ENCODE measurements at regions not wholly inside any gene's neighbourhood (a gene's known extent, or its start where the extent isn't known, plus 50 kb on each side); places are given as distances from the start of the nearest gene placed in this dataset.

DNA sequence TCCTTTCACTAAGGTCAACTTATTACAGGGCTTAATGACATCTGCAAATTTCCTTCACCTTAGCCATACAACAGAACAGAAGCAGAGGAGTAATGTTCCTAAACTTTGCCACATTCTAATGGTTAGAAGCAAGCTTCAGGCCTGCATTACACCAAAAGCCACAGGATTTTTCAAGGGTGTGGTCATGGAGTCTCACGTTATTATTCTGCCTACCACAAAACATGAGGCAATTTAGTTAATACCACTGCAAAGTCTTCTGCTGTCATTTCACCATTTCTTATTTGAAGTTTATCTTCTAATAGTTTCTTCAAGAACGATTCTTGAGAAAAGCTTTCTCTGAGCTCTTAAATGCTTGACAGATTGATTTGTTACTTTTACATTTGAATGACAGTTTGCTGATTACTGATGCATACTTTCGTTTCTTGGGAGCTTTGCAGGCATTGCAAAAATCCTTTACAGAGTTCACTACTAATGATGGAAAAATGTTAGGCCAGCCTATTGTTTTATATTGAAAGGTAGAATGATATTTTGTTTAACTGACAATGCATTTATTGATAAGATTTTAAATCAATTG lies 1257.1 kb downstream of the NSUN3 start:
- peak overlapping the region; percentile 57 for H3K27ac ChIP-seq (ENCODE audit: low read depth, low read length)
- H3K9me3 ChIP-seq (ENCODE audit: insufficient read depth, low read depth, low read length), result no peaks in the 10 kb centered on the region
- peak overlapping the region; percentile 100 for H3K27ac Mint-ChIP-seq (ENCODE audit: unreplicated experiment)
- H3K9ac ChIP-seq (ENCODE audit: low read length), result peak overlapping the region; percentile 5
- peak overlapping the region; percentile 12 for H3K4me2 ChIP-seq (ENCODE audit: low read length)
- H2AFZ ChIP-seq (ENCODE audit: low read depth, low read length), result peak overlapping the region; percentile 0
- H3K36me3 Mint-ChIP-seq (ENCODE audit: low read depth, unreplicated experiment), result no peaks in the 10 kb centered on the region
- peak; percentile 65 for FAIRE-seq
- peaks cover 16% of the 10 kb centered on the region for H3K4me1 Mint-ChIP-seq (ENCODE audit: low read depth, unreplicated experiment)
- TF ChIP-seq CTCF (IDR thresholded peaks at IDR 0.05; ENCODE audit: insufficient read depth, low read depth, low read length) (no peak), EZH2 (IDR thresholded peaks at IDR 0.05; ENCODE audit: insufficient read depth, low read length) (no peak)
- no peak overlapping the region for H3K4me3 ChIP-seq (ENCODE audit: insufficient read depth, low read depth, low read length)
- no peaks in the 10 kb centered on the region for H3K4me1 ChIP-seq (ENCODE audit: insufficient read depth, low read length)
- H4K20me1 ChIP-seq (ENCODE audit: insufficient read depth, low read length), result no peaks in the 10 kb centered on the region
- DNase-seq (ENCODE audit: low read depth), result peak; percentile 39
- no peaks in the 10 kb centered on the region for H3K27me3 Mint-ChIP-seq (ENCODE audit: low read depth, unreplicated experiment)
- no peaks in the 10 kb centered on the region for H3K36me3 ChIP-seq (ENCODE audit: insufficient read depth, low read length)
- H3K27me3 ChIP-seq (ENCODE audit: insufficient read depth, low read length), result no peaks in the 10 kb centered on the region
- no peaks in the 10 kb centered on the region for H3K79me2 ChIP-seq (ENCODE audit: insufficient read depth, low read length)
- H3K4me3 Mint-ChIP-seq (ENCODE audit: unreplicated experiment), result peak overlapping the region; percentile 34
- peaks cover 4% of the 10 kb centered on the region for H3K9me3 Mint-ChIP-seq (ENCODE audit: unreplicated experiment)

GRCh38 chr3:95327478-95327877 lies 1264.6 kb downstream of the NSUN3 start:
- Histone ChIP-seq H3K9ac (ENCODE audit: low read length) (no peak overlapping the region), H3K79me2 (ENCODE audit: insufficient read depth, low read length) (no peaks in the 10 kb centered on the region), H3K27me3 (ENCODE audit: insufficient read depth, low read length) (no peaks in the 10 kb centered on the region), H2AFZ (ENCODE audit: low read depth, low read length) (no peak overlapping the region), H3K4me2 (ENCODE audit: low read length) (no peak overlapping the region), H4K20me1 (ENCODE audit: insufficient read depth, low read length) (no peaks in the 10 kb centered on the region), H3K9me3 (ENCODE audit: insufficient read depth, low read depth, low read length) (peaks cover 3% of the 10 kb centered on the region), H3K27ac (ENCODE audit: low read depth, low read length) (no peak overlapping the region), H3K4me3 (ENCODE audit: insufficient read depth, low read depth, low read length) (no peak overlapping the region), H3K36me3 (ENCODE audit: insufficient read depth, low read length) (no peaks in the 10 kb centered on the region), H3K4me1 (ENCODE audit: insufficient read depth, low read length) (no peaks in the 10 kb centered on the region)
- no peaks in the 10 kb centered on the region for H3K36me3 Mint-ChIP-seq (ENCODE audit: low read depth, unreplicated experiment)
- FAIRE-seq (no peak), DNase-seq (ENCODE audit: low read depth) (no peak)
- TF ChIP-seq CTCF (IDR thresholded peaks at IDR 0.05; ENCODE audit: insufficient read depth, low read depth, low read length), result no peak
- no peak for TF ChIP-seq EZH2 (IDR thresholded peaks at IDR 0.05; ENCODE audit: insufficient read depth, low read length)
- no peaks in the 10 kb centered on the region for H3K9me3 Mint-ChIP-seq (ENCODE audit: unreplicated experiment)
- no peaks in the 10 kb centered on the region for H3K4me1 Mint-ChIP-seq (ENCODE audit: low read depth, unreplicated experiment)
- no peak overlapping the region for H3K27ac Mint-ChIP-seq (ENCODE audit: unreplicated experiment)
- H3K4me3 Mint-ChIP-seq (ENCODE audit: unreplicated experiment), result no peak overlapping the region
- H3K27me3 Mint-ChIP-seq (ENCODE audit: low read depth, unreplicated experiment), result no peaks in the 10 kb centered on the region

- FAIRE-seq, result no peak
- H3K4me3 ChIP-seq (ENCODE audit: insufficient read depth, low read depth, low read length), result no peak overlapping the region
- Mint-ChIP-seq H3K36me3 (ENCODE audit: low read depth, unreplicated experiment) (no peaks in the 10 kb centered on the region), H3K27ac (ENCODE audit: unreplicated experiment) (no peak overlapping the region), H3K4me3 (ENCODE audit: unreplicated experiment) (no peak overlapping the region), H3K27me3 (ENCODE audit: low read depth, unreplicated experiment) (no peaks in the 10 kb centered on the region), H3K4me1 (ENCODE audit: low read depth, unreplicated experiment) (no peaks in the 10 kb centered on the region), H3K9me3 (ENCODE audit: unreplicated experiment) (peaks cover 3% of the 10 kb centered on the region)
- TF ChIP-seq CTCF (IDR thresholded peaks at IDR 0.05; ENCODE audit: insufficient read depth, low read depth, low read length) (no peak), EZH2 (IDR thresholded peaks at IDR 0.05; ENCODE audit: insufficient read depth, low read length) (no peak)
- no peak overlapping the region for H3K9ac ChIP-seq (ENCODE audit: low read length)
- H3K27me3 ChIP-seq (ENCODE audit: insufficient read depth, low read length), result no peaks in the 10 kb centered on the region
- no peaks in the 10 kb centered on the region for H4K20me1 ChIP-seq (ENCODE audit: insufficient read depth, low read length)
- no peak for DNase-seq (ENCODE audit: low read depth)
- no peak overlapping the region for H3K27ac ChIP-seq (ENCODE audit: low read depth, low read length)
- H2AFZ ChIP-seq (ENCODE audit: low read depth, low read length), result peak overlapping the region; percentile 32
- no peak overlapping the region for H3K4me2 ChIP-seq (ENCODE audit: low read length)
- no peaks in the 10 kb centered on the region for H3K36me3 ChIP-seq (ENCODE audit: insufficient read depth, low read length)
- H3K79me2 ChIP-seq (ENCODE audit: insufficient read depth, low read length), result no peaks in the 10 kb centered on the region
- H3K4me1 ChIP-seq (ENCODE audit: insufficient read depth, low read length), result no peaks in the 10 kb centered on the region
- H3K9me3 ChIP-seq (ENCODE audit: insufficient read depth, low read depth, low read length), result peaks cover under 1% of the 10 kb centered on the region
Measured at GRCh38 chr3:95333826-95334225, 1271.0 kb downstream of the NSUN3 start.

Measured in astrocyte (in vitro differentiated cells and primary cell).